Thoracic aorta (tissue), 2 donors: ENCODE measurements at regions not wholly inside any gene's neighbourhood (a gene's known extent, or its start where the extent isn't known, plus 50 kb on each side); places are given as distances from the start of the nearest gene placed in this dataset.
"Not testable (repeated sequence)": the region's sequence is repeated elsewhere in the genome, so short reads cannot be mapped to it uniquely, and the experiment has no call there.

ENCODE experiments used
- ATAC-seq: fragments of 150-250 bp; one replicate; pipeline ENCODE4 v1.8.0; 2017; ENCODE audit warnings: low read depth; ENCODE audit not compliant: insufficient number of reproducible peaks, low FRiP score
- DNase-seq: peaks from one replicate; pipeline ENCODE4 v3.0.0-alpha.2; 2020; ENCODE audit warnings: low spot score
- H3K27ac ChIP-seq, 2 donors: fragments of 200-600 bp; sonication (generic); 1 replicate in 1 of 2; 2 replicates in 1 of 2; pipeline ENCODE4 v1.5.1; 2016; ENCODE audit warnings: mild to moderate bottlenecking in 2 of 2, moderate library complexity in 2 of 2
- H3K27me3 ChIP-seq: fragments of 200-600 bp; sonication (generic); replicated peaks from 2 replicates; pipeline ENCODE4 v1.6.0; 2016; ENCODE audit warnings: mild to moderate bottlenecking; ENCODE audit not compliant: insufficient read depth
- H3K36me3 ChIP-seq: fragments of 200-600 bp; sonication (generic); one replicate; pipeline ENCODE4 v1.5.1; 2016
- H3K4me1 ChIP-seq, 2 donors: fragments of 200-600 bp; sonication (generic); 1 replicate in 1 of 2; 2 replicates in 1 of 2; pipeline versions ENCODE4 v1.5.1 to v1.6.0; 2016; ENCODE audit warnings: low read depth in 2 of 2, mild to moderate bottlenecking in 1 of 2; ENCODE audit not compliant: control insufficient read depth in 1 of 2
- H3K4me3 ChIP-seq: fragments of 200-600 bp; sonication (generic); 2 replicates; pipeline ENCODE4 v1.5.1; 2016; ENCODE audit warnings: mild to moderate bottlenecking
- H3K9me3 ChIP-seq: fragments of 200-600 bp; sonication (generic); 2 replicates; pipeline ENCODE4 v1.5.1; 2016
- CTCF ChIP-seq: fragments of 200-600 bp; sonication (generic); IDR thresholded peaks from one replicate; pipeline ENCODE4 v1.5.1; 2019; ENCODE audit warnings: antibody characterized with exemption

- no peaks in the 10 kb centered on the region for H3K4me1 ChIP-seq
Measured at GRCh38 chr6:119423996-119424395, 74.4 kb upstream of the MAN1A1 start.

GRCh38 chr6:119418084-119418483 lies 68.5 kb upstream of the MAN1A1 start:
- DNase-seq, H3K36me3 ChIP-seq, H3K27ac ChIP-seq, H3K4me3 ChIP-seq, H3K4me1 ChIP-seq, ATAC-seq, H3K27me3 ChIP-seq: not testable (repeated sequence)
- H3K9me3 ChIP-seq, result peaks cover 25% of the 10 kb centered on the region

More at GRCh38 chr6:119423996-119424395, 74.4 kb upstream of the MAN1A1 start:
- H3K4me3 ChIP-seq, result no peak overlapping the region
- H3K36me3 ChIP-seq, result no peaks in the 10 kb centered on the region
- ATAC-seq (no peak), DNase-seq (no peak)
- TF ChIP-seq CTCF, result no peak
- H3K9me3 ChIP-seq, result peaks cover 16% of the 10 kb centered on the region
- H3K27me3 ChIP-seq, result no peaks in the 10 kb centered on the region
- no peak overlapping the region for H3K27ac ChIP-seq

- peaks cover 4% of the 10 kb centered on the region for H3K9me3 ChIP-seq
- TF ChIP-seq CTCF, result no peak
Measured at GRCh38 chr6:119407156-119407555, 57.6 kb upstream of the MAN1A1 start.

GRCh38 chr6:119405114-119405513 lies 55.6 kb upstream of the MAN1A1 start:
- not testable (repeated sequence) for DNase-seq, H3K27me3 ChIP-seq, H3K27ac ChIP-seq, H3K36me3 ChIP-seq, H3K4me3 ChIP-seq, ATAC-seq, H3K9me3 ChIP-seq, H3K4me1 ChIP-seq

More at GRCh38 chr6:119407156-119407555, 57.6 kb upstream of the MAN1A1 start:
- no peak overlapping the region for H3K27ac ChIP-seq
- H3K36me3 ChIP-seq, result no peaks in the 10 kb centered on the region
- H3K4me3 ChIP-seq, result no peak overlapping the region
- no peak for DNase-seq
- ATAC-seq, result no peak
- no peaks in the 10 kb centered on the region for H3K4me1 ChIP-seq
- no peaks in the 10 kb centered on the region for H3K27me3 ChIP-seq
